ENCODE measurements at regions not wholly inside any gene's neighbourhood (a gene's known extent, or its start where the extent isn't known, plus 50 kb on each side); places are given as distances from the start of the nearest gene placed in this dataset.

DNA sequence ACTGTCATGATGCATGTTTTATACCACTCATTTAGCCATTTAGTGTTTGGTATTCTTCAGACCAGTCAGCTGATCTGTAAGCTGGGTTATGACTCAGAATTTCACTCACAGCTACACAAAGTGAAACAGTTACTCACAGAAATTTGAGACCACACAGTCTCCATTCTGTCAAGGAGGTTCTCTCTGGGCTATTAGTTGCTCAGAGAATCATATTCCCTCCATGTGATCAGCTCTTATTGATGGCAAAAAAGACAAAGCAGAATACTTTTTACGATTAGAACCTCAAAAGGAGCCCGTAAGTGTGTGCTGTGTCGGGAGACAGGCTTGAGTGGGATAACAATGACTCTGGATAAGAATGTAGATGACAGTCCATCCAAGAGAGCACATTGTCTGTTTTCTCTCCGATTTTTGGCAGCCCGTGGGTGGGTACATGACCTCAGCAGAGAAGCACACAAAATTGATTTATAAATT is 277.6 kb upstream of the SORCS1 start:
- TF ChIP-seq, protein P1, sequence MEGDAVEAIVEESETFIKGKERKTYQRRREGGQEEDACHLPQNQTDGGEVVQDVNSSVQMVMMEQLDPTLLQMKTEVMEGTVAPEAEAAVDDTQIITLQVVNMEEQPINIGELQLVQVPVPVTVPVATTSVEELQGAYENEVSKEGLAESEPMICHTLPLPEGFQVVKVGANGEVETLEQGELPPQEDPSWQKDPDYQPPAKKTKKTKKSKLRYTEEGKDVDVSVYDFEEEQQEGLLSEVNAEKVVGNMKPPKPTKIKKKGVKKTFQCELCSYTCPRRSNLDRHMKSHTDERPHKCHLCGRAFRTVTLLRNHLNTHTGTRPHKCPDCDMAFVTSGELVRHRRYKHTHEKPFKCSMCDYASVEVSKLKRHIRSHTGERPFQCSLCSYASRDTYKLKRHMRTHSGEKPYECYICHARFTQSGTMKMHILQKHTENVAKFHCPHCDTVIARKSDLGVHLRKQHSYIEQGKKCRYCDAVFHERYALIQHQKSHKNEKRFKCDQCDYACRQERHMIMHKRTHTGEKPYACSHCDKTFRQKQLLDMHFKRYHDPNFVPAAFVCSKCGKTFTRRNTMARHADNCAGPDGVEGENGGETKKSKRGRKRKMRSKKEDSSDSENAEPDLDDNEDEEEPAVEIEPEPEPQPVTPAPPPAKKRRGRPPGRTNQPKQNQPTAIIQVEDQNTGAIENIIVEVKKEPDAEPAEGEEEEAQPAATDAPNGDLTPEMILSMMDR (IDR thresholded peaks at IDR 0.05; ENCODE audit: low read depth, low read length), result no peak
- Histone ChIP-seq H3K4me3 (ENCODE audit: low read depth, low read length) (no peak overlapping the region), H3K36me3 (no peaks in the 10 kb centered on the region), H3K4me1 (no peaks in the 10 kb centered on the region), H3K27me3 (no peaks in the 10 kb centered on the region), H3K9me3 (no peaks in the 10 kb centered on the region)
- no peak for DNase-seq

DNA sequence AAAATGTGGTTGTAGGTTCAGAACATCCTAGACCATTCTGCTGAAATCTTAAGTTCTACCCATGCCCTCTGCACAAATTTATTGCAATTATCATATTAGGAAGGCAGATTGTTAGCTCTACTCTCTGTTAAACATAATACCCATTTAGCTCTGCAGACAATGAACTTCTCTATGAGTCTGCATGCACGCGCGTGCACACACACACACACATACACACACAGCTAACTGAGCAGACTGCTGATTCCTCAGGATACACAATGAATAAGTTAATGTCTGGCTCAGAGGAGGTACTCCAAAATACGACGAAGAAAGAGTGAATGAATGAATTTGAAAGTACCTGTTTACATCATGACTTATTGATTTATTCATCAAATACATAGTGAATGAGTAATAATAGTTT is 276.2 kb upstream of the SORCS1 start:
- DNase-seq, result no peak
- H3K27me3 ChIP-seq, result no peaks in the 10 kb centered on the region
- H3K4me3 ChIP-seq (ENCODE audit: low read depth, low read length), result no peak overlapping the region
- H3K36me3 ChIP-seq, result no peaks in the 10 kb centered on the region
- H3K4me1 ChIP-seq, result no peaks in the 10 kb centered on the region
- H3K9me3 ChIP-seq, result no peaks in the 10 kb centered on the region
- TF ChIP-seq, protein P1 (IDR thresholded peaks at IDR 0.05; ENCODE audit: low read depth, low read length), result no peak

DNA sequence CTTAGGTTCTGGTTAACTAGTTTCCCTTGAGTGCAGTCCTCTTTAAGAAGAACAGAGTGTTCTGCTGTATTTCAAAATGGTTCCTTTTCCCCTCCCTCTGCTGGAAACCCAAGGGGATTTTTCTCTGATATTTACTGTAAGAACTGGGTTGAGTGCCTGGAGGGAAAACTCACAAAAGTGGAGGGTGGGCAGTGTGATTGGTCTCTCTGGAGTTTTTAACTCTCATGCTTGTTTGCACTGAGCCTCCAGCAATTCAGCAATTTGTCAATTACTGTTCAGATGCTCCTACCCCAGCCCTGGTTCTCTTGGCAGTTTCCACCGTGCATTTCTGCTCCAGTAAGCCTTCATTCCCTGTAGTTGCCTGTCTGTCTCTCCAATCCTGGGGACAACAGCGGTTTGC is 273.4 kb upstream of the SORCS1 start:
- Histone ChIP-seq H3K27me3 (no peaks in the 10 kb centered on the region), H3K4me1 (no peaks in the 10 kb centered on the region), H3K9me3 (no peaks in the 10 kb centered on the region), H3K4me3 (ENCODE audit: low read depth, low read length) (no peak overlapping the region), H3K36me3 (no peaks in the 10 kb centered on the region)
- TF ChIP-seq, protein P1 (IDR thresholded peaks at IDR 0.05; ENCODE audit: low read depth, low read length), result no peak
- DNase-seq, result no peak

DNA sequence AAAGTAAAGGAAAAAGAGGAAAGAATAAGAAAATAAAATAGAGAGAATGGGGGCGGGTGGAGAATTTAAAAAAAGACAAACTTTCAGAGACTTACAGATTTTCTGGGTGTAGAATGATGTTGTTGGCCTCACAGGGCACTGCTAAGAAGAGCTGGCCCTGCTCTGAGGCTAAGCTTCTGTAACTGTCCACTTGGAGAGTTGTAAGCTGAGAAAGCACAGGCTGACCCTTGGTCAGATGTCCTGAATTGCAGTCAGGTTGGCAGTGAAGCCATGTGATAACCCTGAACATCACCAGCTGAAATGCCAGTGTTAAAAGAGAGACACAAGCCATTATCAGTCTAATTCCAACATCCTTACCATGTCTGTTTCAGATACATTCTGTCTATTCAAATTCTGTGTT is 272.1 kb upstream of the SORCS1 start:
- H3K9me3 ChIP-seq, result no peaks in the 10 kb centered on the region
- H3K27me3 ChIP-seq, result no peaks in the 10 kb centered on the region
- no peaks in the 10 kb centered on the region for H3K36me3 ChIP-seq
- no peak for DNase-seq
- no peak overlapping the region for H3K4me3 ChIP-seq (ENCODE audit: low read depth, low read length)
- H3K4me1 ChIP-seq, result no peaks in the 10 kb centered on the region
- TF ChIP-seq, protein P1 (IDR thresholded peaks at IDR 0.05; ENCODE audit: low read depth, low read length), result no peak

DNA sequence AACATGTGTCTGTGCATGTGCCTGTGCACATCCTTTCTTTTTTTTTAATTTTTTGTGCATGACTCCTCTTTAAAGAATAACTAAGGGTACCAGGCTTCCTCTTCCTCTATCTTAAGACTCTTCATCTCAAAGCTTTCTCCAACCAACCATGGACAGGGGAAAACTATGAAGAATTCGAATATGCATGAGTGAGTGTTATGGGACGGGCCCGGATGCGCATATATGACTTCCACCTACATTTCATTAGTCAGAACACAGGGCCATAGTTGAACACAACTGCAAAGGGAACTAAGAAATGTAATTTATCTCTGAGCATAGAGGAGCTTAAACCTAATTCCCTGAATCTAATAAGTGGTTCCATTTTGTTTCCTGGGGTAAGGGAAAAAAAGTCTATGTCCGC is 270.3 kb upstream of the SORCS1 start:
- no peak overlapping the region for H3K4me3 ChIP-seq (ENCODE audit: low read depth, low read length)
- TF ChIP-seq, protein P1 (IDR thresholded peaks at IDR 0.05; ENCODE audit: low read depth, low read length), result no peak
- no peak for DNase-seq
- H3K9me3 ChIP-seq, result no peaks in the 10 kb centered on the region
- H3K36me3 ChIP-seq, result no peaks in the 10 kb centered on the region
- no peaks in the 10 kb centered on the region for H3K27me3 ChIP-seq
- H3K4me1 ChIP-seq, result no peaks in the 10 kb centered on the region

DNA sequence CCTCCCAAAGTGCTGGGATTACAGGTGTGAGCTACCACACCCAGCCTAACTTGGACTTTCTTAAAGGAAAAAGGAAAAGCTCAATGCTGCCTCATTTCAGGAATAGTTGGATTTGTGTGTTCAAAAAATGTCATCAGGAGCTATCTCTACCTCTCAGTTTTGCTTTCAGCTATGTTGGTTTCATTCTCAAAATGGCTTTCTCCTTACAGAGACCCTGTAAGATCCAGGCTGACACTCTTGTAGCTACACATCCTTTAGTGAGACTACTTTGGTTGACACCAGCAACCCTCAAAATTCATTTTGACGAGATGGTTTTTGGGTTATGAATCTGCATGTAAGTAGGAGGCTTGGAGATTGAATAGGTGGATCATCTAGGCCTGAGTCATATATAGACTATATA is 269.7 kb upstream of the SORCS1 start:
- no peak for DNase-seq
- Histone ChIP-seq H3K27me3 (no peaks in the 10 kb centered on the region), H3K4me1 (no peaks in the 10 kb centered on the region), H3K9me3 (no peaks in the 10 kb centered on the region), H3K4me3 (ENCODE audit: low read depth, low read length) (no peak overlapping the region), H3K36me3 (no peaks in the 10 kb centered on the region)
- TF ChIP-seq, protein P1 (IDR thresholded peaks at IDR 0.05; ENCODE audit: low read depth, low read length), result no peak
